ENCODE measurements at regions not wholly inside any gene's neighbourhood (a gene's known extent, or its start where the extent isn't known, plus 50 kb on each side); places are given as distances from the start of the nearest gene placed in this dataset.

- Mint-ChIP-seq H3K36me3 (no peaks in the 10 kb centered on the region), H3K27ac (no peak overlapping the region), H3K9me3 (no peaks in the 10 kb centered on the region)
- ATAC-seq (no peak), DNase-seq (ENCODE audit: low spot score in 2 of 2) (no peak)
Observed at GRCh38 chr2:128525653-128526052, 207.0 kb upstream of the HS6ST1 start.

- no peaks in the 10 kb centered on the region for H3K36me3 Mint-ChIP-seq
- H3K27ac Mint-ChIP-seq: no peak overlapping the region
- no peaks in the 10 kb centered on the region for H3K9me3 Mint-ChIP-seq
- DNase-seq (ENCODE audit: low spot score in 2 of 2): no peak
- no peak for ATAC-seq
Observed at GRCh38 chr2:128526455-128526976, 207.8 kb upstream of the HS6ST1 start.

GRCh38 chr2:128528133-128528532, 209.5 kb upstream of the HS6ST1 start:
- Mint-ChIP-seq H3K9me3 (no peaks in the 10 kb centered on the region), H3K27ac (peak overlapping the region in 1 of 2 donors; percentile 7), H3K36me3 (no peaks in the 10 kb centered on the region)
- no peak for ATAC-seq
- no peak for DNase-seq (ENCODE audit: low spot score in 2 of 2)

- Mint-ChIP-seq H3K36me3 (no peaks in the 10 kb centered on the region), H3K27ac (no peak overlapping the region), H3K9me3 (no peaks in the 10 kb centered on the region)
- DNase-seq (ENCODE audit: low spot score in 2 of 2) (no peak), ATAC-seq (no peak)
Observed at GRCh38 chr2:128530025-128530573, 211.4 kb upstream of the HS6ST1 start.

GRCh38 chr2:128531856-128532255, 213.2 kb upstream of the HS6ST1 start:
- Mint-ChIP-seq H3K27ac (no peak overlapping the region), H3K9me3 (no peaks in the 10 kb centered on the region), H3K36me3 (no peaks in the 10 kb centered on the region)
- DNase-seq (ENCODE audit: low spot score in 2 of 2): no peak
- no peak for ATAC-seq

GRCh38 chr2:128533101-128533500, 214.4 kb upstream of the HS6ST1 start:
- DNase-seq (ENCODE audit: low spot score in 2 of 2) (no peak), ATAC-seq (no peak)
- H3K9me3 Mint-ChIP-seq: no peaks in the 10 kb centered on the region
- no peak overlapping the region for H3K27ac Mint-ChIP-seq
- no peaks in the 10 kb centered on the region for H3K36me3 Mint-ChIP-seq

GRCh38 chr2:128534688-128535392, 216.2 kb upstream of the HS6ST1 start:
- DNase-seq (ENCODE audit: low spot score in 2 of 2) (no peak), ATAC-seq (no peak)
- Mint-ChIP-seq H3K27ac (no peak overlapping the region), H3K36me3 (no peaks in the 10 kb centered on the region), H3K9me3 (no peaks in the 10 kb centered on the region)

GRCh38 chr2:128535953-128536352, 217.3 kb upstream of the HS6ST1 start:
- Mint-ChIP-seq H3K36me3 (no peaks in the 10 kb centered on the region), H3K9me3 (no peaks in the 10 kb centered on the region), H3K27ac (no peak overlapping the region)
- ATAC-seq (peak; percentile 26 to 57), DNase-seq (ENCODE audit: low spot score in 2 of 2) (no peak)

GRCh38 chr2:128536925-128537620, 218.4 kb upstream of the HS6ST1 start:
- H3K27ac Mint-ChIP-seq: no peak overlapping the region
- ATAC-seq: peak; percentile 92 to 93
- no peaks in the 10 kb centered on the region for H3K9me3 Mint-ChIP-seq
- H3K36me3 Mint-ChIP-seq: no peaks in the 10 kb centered on the region
- DNase-seq (ENCODE audit: low spot score in 2 of 2): peak in 1 of 2 donors; percentile 10

GRCh38 chr2:128537646-128538045, 219.0 kb upstream of the HS6ST1 start:
- H3K36me3 Mint-ChIP-seq: no peaks in the 10 kb centered on the region

GRCh38 chr2:128538396-128538795, 219.7 kb upstream of the HS6ST1 start:
- no peaks in the 10 kb centered on the region for H3K36me3 Mint-ChIP-seq
- H3K9me3 Mint-ChIP-seq: no peaks in the 10 kb centered on the region
- H3K27ac Mint-ChIP-seq: no peak overlapping the region
- ATAC-seq: no peak
- no peak for DNase-seq (ENCODE audit: low spot score in 2 of 2)

More at GRCh38 chr2:128537646-128538045, 219.0 kb upstream of the HS6ST1 start:
- no peaks in the 10 kb centered on the region for H3K9me3 Mint-ChIP-seq
- ATAC-seq (no peak), DNase-seq (ENCODE audit: low spot score in 2 of 2) (no peak)
- no peak overlapping the region for H3K27ac Mint-ChIP-seq

- no peaks in the 10 kb centered on the region for H3K36me3 Mint-ChIP-seq
- DNase-seq (ENCODE audit: low spot score in 2 of 2) (no peak), ATAC-seq (no peak)
- no peaks in the 10 kb centered on the region for H3K9me3 Mint-ChIP-seq
- H3K27ac Mint-ChIP-seq: no peak overlapping the region
Observed at GRCh38 chr2:128540670-128541069, 222.0 kb upstream of the HS6ST1 start.

GRCh38 chr2:128541448-128541847, 222.8 kb upstream of the HS6ST1 start:
- Mint-ChIP-seq H3K9me3 (no peaks in the 10 kb centered on the region), H3K36me3 (no peaks in the 10 kb centered on the region), H3K27ac (no peak overlapping the region)
- ATAC-seq (no peak), DNase-seq (ENCODE audit: low spot score in 2 of 2) (no peak)

- Mint-ChIP-seq H3K9me3 (no peaks in the 10 kb centered on the region), H3K36me3 (no peaks in the 10 kb centered on the region), H3K27ac (no peak overlapping the region)
- ATAC-seq (no peak), DNase-seq (ENCODE audit: low spot score in 2 of 2) (no peak)
Observed at GRCh38 chr2:128543036-128543435, 224.4 kb upstream of the HS6ST1 start.

GRCh38 chr2:128543646-128544045, 225.0 kb upstream of the HS6ST1 start:
- Mint-ChIP-seq H3K36me3 (no peaks in the 10 kb centered on the region), H3K27ac (no peak overlapping the region), H3K9me3 (no peaks in the 10 kb centered on the region)
- no peak for ATAC-seq
- DNase-seq (ENCODE audit: low spot score in 2 of 2): no peak

GRCh38 chr2:128544321-128545037, 225.8 kb upstream of the HS6ST1 start:
- DNase-seq (ENCODE audit: low spot score in 2 of 2) (no peak), ATAC-seq (no peak)
- H3K36me3 Mint-ChIP-seq: no peaks in the 10 kb centered on the region
- H3K9me3 Mint-ChIP-seq: no peaks in the 10 kb centered on the region
- H3K27ac Mint-ChIP-seq: no peak overlapping the region

GRCh38 chr2:128545085-128545484, 226.4 kb upstream of the HS6ST1 start:
- no peak overlapping the region for H3K27ac Mint-ChIP-seq
- H3K9me3 Mint-ChIP-seq: no peaks in the 10 kb centered on the region
- no peak for ATAC-seq
- DNase-seq (ENCODE audit: low spot score in 2 of 2): no peak
- no peaks in the 10 kb centered on the region for H3K36me3 Mint-ChIP-seq

Measured in activated naive CD4-positive, alpha-beta T cell treated with anti-CD3 and anti-CD28 coated beads, Interleukin-2, amount 50 U/mL, for 72 hours (primary cell).